ENCODE measurements at regions not wholly inside any gene's neighbourhood (a gene's known extent, or its start where the extent isn't known, plus 50 kb on each side); places are given as distances from the start of the nearest gene placed in this dataset.

DNA sequence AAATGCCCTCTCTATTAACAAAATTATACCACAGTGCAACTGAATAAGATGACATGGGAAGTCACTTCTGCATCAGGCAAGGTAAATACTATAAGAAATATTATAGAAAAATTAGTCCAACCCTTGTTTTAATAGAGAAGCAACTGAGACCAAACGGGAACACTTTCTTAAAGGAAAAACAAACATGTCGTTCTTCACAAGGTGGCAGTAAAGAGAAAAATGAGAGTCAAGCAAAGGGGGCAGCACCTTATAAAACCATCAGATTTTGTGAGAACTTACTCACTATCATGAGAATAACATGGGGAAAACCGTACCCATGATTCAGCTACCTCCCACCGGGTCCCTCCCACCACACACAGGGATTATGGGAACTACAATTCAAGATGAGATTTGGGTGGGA, 481.7 kb upstream of the CRIM1 start:
- H3K9me3 ChIP-seq: no peaks in the 10 kb centered on the region
- no peak for ATAC-seq
- H3K4me1 ChIP-seq: no peaks in the 10 kb centered on the region
- WGBS, 2 donors: 61 to 70% methylated on average over 4 of the region's 4 CpGs
- no peak overlapping the region for H3K4me3 ChIP-seq
- H3K36me3 ChIP-seq (replicated peaks in 1 of 2; ENCODE audit: insufficient read depth in 1 of 2, low read depth in 2 of 2): no peaks in the 10 kb centered on the region
- TF ChIP-seq CTCF (IDR thresholded peaks at IDR 0.05) (no peak), POLR2A (IDR thresholded peaks at IDR 0.05) (no peak)
- intact Hi-C loops (cut with DNase I): no loop called here
- no peak for DNase-seq
- no peaks in the 10 kb centered on the region for H3K27me3 ChIP-seq
- no peak overlapping the region for H3K27ac ChIP-seq

DNA sequence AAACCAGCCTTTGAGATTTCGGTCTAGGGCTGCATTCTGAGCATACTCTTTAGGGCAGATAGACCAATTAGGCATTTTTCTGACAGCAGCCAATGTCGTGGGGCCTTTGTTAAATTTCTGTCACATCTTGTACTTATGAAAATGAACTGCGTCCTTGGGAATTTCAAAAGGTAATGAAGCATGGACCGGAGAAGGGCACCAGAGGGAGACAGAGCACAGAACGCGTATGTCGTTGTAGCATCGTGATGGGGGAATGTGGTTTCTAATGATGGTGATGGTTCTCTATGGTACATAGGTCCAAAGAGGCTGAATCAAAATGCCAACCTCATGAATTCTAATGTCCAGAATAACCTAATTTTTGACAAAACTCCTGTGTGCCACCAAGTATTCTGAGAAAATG, 483.9 kb upstream of the CRIM1 start:
- Histone ChIP-seq H3K4me1 (no peaks in the 10 kb centered on the region), H3K27me3 (no peaks in the 10 kb centered on the region), H3K4me3 (no peak overlapping the region), H3K27ac (no peak overlapping the region), H3K9me3 (no peaks in the 10 kb centered on the region), H3K36me3 (replicated peaks in 1 of 2; ENCODE audit: insufficient read depth in 1 of 2, low read depth in 2 of 2) (no peaks in the 10 kb centered on the region)
- TF ChIP-seq CTCF (IDR thresholded peaks at IDR 0.05): no peak
- no peak for TF ChIP-seq POLR2A (IDR thresholded peaks at IDR 0.05)
- no peak for ATAC-seq
- intact Hi-C loops (cut with DNase I): no loop called here
- DNase-seq: no peak
- WGBS, 2 donors: 65 to 77% methylated on average over 8 of the region's 8 CpGs

DNA sequence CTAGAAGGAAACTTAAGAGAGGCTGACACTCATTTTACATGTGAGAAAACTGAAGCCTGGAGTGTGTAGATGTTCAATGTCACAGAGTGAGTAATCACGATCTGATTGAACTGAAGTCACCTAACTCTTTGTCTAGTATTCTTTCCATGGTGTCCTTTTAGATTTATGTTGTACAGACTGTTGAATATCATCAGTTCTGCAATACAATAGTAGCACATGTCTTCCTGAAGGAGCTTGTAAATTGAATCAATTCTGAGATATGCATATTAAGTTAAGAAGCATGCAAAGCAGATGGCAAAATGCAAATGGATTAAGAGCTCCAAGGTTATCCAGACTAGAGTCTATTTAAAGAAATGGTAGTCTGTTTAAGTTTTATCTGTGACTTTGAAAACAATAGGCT, 484.9 kb upstream of the CRIM1 start:
- Histone ChIP-seq H3K27me3 (no peaks in the 10 kb centered on the region), H3K9me3 (no peaks in the 10 kb centered on the region), H3K36me3 (replicated peaks in 1 of 2; ENCODE audit: insufficient read depth in 1 of 2, low read depth in 2 of 2) (no peaks in the 10 kb centered on the region), H3K27ac (no peak overlapping the region), H3K4me3 (no peak overlapping the region), H3K4me1 (no peaks in the 10 kb centered on the region)
- DNase-seq: no peak
- TF ChIP-seq POLR2A (IDR thresholded peaks at IDR 0.05) (no peak), CTCF (IDR thresholded peaks at IDR 0.05) (no peak)
- intact Hi-C loops (cut with DNase I): no loop called here
- ATAC-seq: no peak
- 42 to 46% methylated on average over 1 of the region's 1 CpG for WGBS, 2 donors

GRCh38 chr2:35864141-35864540, 491.4 kb upstream of the CRIM1 start:
- TF ChIP-seq POLR2A (IDR thresholded peaks at IDR 0.05) (no peak), CTCF (IDR thresholded peaks at IDR 0.05) (no peak)

DNA sequence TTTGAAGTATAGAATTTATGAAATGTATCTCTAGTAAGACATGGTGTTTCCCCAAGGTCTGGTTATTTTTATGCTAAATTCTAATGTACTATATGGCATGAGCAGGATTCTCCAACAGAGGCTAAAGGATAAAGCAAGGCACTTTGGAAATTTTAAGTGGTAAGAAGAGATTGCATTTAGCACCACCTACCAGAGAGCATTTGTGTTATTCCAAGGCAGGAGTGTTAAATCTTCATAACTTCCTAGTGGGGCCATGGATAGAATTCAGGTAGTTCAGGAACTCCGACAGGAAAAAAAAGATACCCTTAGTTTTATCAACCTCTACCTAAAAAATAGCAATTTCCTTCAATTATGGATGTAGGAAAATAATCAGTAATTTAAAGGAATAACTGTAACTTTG, 497.4 kb upstream of the CRIM1 start:
- Histone ChIP-seq H3K27me3 (no peaks in the 10 kb centered on the region), H3K36me3 (replicated peaks in 1 of 2; ENCODE audit: insufficient read depth in 1 of 2, low read depth in 2 of 2) (no peaks in the 10 kb centered on the region), H3K4me3 (no peak overlapping the region), H3K9me3 (no peaks in the 10 kb centered on the region), H3K4me1 (no peaks in the 10 kb centered on the region), H3K27ac (no peak overlapping the region)
- TF ChIP-seq POLR2A (IDR thresholded peaks at IDR 0.05): no peak
- no peak for TF ChIP-seq CTCF (IDR thresholded peaks at IDR 0.05)
- 59 to 73% methylated on average over 1 of the region's 1 CpG for WGBS, 2 donors
- ATAC-seq: no peak
- intact Hi-C loops (cut with DNase I): no loop called here
- no peak for DNase-seq

More at GRCh38 chr2:35864141-35864540, 491.4 kb upstream of the CRIM1 start:
- Histone ChIP-seq H3K27me3 (no peaks in the 10 kb centered on the region), H3K36me3 (replicated peaks in 1 of 2; ENCODE audit: insufficient read depth in 1 of 2, low read depth in 2 of 2) (no peaks in the 10 kb centered on the region), H3K4me3 (no peak overlapping the region), H3K4me1 (no peaks in the 10 kb centered on the region), H3K27ac (no peak overlapping the region), H3K9me3 (no peaks in the 10 kb centered on the region)
- 42 to 49% methylated on average over 2 of the region's 2 CpGs for WGBS, 2 donors
- ATAC-seq (no peak), DNase-seq (no peak)
- intact Hi-C loops (cut with DNase I): no loop called here
